Thymus (tissue), 11 donors: ENCODE measurements at regions not wholly inside any gene's neighbourhood (a gene's known extent, or its start where the extent isn't known, plus 50 kb on each side); places are given as distances from the start of the nearest gene placed in this dataset.
"Not testable (repeated sequence)": the region's sequence is repeated elsewhere in the genome, so short reads cannot be mapped to it uniquely, and the experiment has no call there.

Source experiments
- DNase-seq, 9 donors: peaks; one replicate each; pipeline ENCODE4 v3.0.0-alpha.2; 2013; ENCODE audit warnings: low spot score in 9 of 9, low read depth in 6 of 9, missing footprints in 1 of 9
- H3K27ac ChIP-seq, 2 donors: one replicate each; pipeline ENCODE4 v1.5.1; 2013; ENCODE audit warnings: control low read depth in 1 of 2, low read depth in 1 of 2, low read length in 1 of 2, mild to moderate bottlenecking in 1 of 2, moderate library complexity in 1 of 2
- H3K27me3 ChIP-seq, 2 donors: one replicate each; pipeline ENCODE4 v1.5.1; 2013; ENCODE audit warnings: low read length in 1 of 2; ENCODE audit not compliant: control insufficient read depth in 2 of 2, insufficient read depth in 1 of 2
- H3K36me3 ChIP-seq, 2 donors: one replicate each; pipeline ENCODE4 v1.5.1; 2013; ENCODE audit warnings: low read length in 1 of 2, mild to moderate bottlenecking in 1 of 2, moderate library complexity in 1 of 2; ENCODE audit not compliant: control insufficient read depth in 2 of 2, insufficient read depth in 2 of 2
- H3K4me1 ChIP-seq, 2 donors: one replicate each; pipeline ENCODE4 v1.5.1; 2013; ENCODE audit warnings: low read length in 2 of 2; ENCODE audit not compliant: control insufficient read depth in 2 of 2, insufficient read depth in 2 of 2
- H3K4me3 ChIP-seq, 2 donors: one replicate each; pipeline ENCODE4 v1.5.1; 2013; ENCODE audit warnings: low read length in 2 of 2, control low read depth in 1 of 2, mild to moderate bottlenecking in 1 of 2
- H3K9me3 ChIP-seq, 2 donors: one replicate each; pipeline ENCODE4 v1.5.1; 2013; ENCODE audit warnings: low read length in 1 of 2, mild to moderate bottlenecking in 1 of 2; ENCODE audit not compliant: control insufficient read depth in 2 of 2, insufficient read depth in 1 of 2
- WGBS: extraction: QIAGEN DNeasy Blood & Tissue Kit; methylation state at CpG from one replicate; pipeline ENCODE4 v1.1.7; 2013; 5-methylcytosine and 5-hydroxymethylcytosine counted together
- donor health status: healthy.

GRCh38 chr5:56735849-56736641 is 79.3 kb upstream of the MAP3K1 start:
- WGBS: 15% methylated on average over 9 of the region's 9 CpGs
- peak in 8 of 9 donors; percentile 22 to 74 (median 29) for DNase-seq
- no peaks in the 10 kb centered on the region for H3K9me3 ChIP-seq
- no peaks in the 10 kb centered on the region for H3K27me3 ChIP-seq
- H3K27ac ChIP-seq: peak overlapping the region; percentile 59 to 94
- no peak overlapping the region for H3K4me3 ChIP-seq
- H3K4me1 ChIP-seq: peaks cover 18 to 27% of the 10 kb centered on the region in 2 donors
- H3K36me3 ChIP-seq: no peaks in the 10 kb centered on the region

GRCh38 chr5:56734091-56734694 is 81.2 kb upstream of the MAP3K1 start:
- Histone ChIP-seq H3K27ac (no peak overlapping the region), H3K4me3 (no peak overlapping the region), H3K27me3 (no peaks in the 10 kb centered on the region), H3K36me3 (no peaks in the 10 kb centered on the region), H3K4me1 (peaks cover 18 to 27% of the 10 kb centered on the region in 2 donors), H3K9me3 (no peaks in the 10 kb centered on the region)
- DNase-seq: no peak
- WGBS: 92% methylated on average over 2 of the region's 2 CpGs

GRCh38 chr5:56733580-56733979 is 81.8 kb upstream of the MAP3K1 start:
- WGBS: 83% methylated on average over 4 of the region's 4 CpGs
- DNase-seq: no peak
- H3K9me3 ChIP-seq: no peaks in the 10 kb centered on the region
- H3K36me3 ChIP-seq: no peaks in the 10 kb centered on the region
- H3K4me3 ChIP-seq: no peak overlapping the region
- H3K4me1 ChIP-seq: peaks cover 18 to 27% of the 10 kb centered on the region in 2 donors
- no peaks in the 10 kb centered on the region for H3K27me3 ChIP-seq
- H3K27ac ChIP-seq: no peak overlapping the region

- Histone ChIP-seq H3K27ac (no peak overlapping the region), H3K4me3 (no peak overlapping the region), H3K27me3 (no peaks in the 10 kb centered on the region), H3K36me3 (no peaks in the 10 kb centered on the region), H3K9me3 (no peaks in the 10 kb centered on the region), H3K4me1 (peaks cover 13 to 26% of the 10 kb centered on the region in 2 donors)
- 97% methylated on average over 6 of the region's 6 CpGs for WGBS
- DNase-seq: no peak
These were observed 83.2 kb upstream of the MAP3K1 start for GRCh38 chr5:56732121-56732520.

- WGBS: over 99% methylated on average over 2 of the region's 2 CpGs
- not testable (repeated sequence) for H3K9me3 ChIP-seq, H3K36me3 ChIP-seq, H3K4me3 ChIP-seq, DNase-seq, H3K27ac ChIP-seq, H3K27me3 ChIP-seq
- H3K4me1 ChIP-seq: peaks cover 8 to 19% of the 10 kb centered on the region in 2 donors
These were observed 83.9 kb upstream of the MAP3K1 start for GRCh38 chr5:56731473-56731872.

GRCh38 chr5:56729488-56729887 is 85.9 kb upstream of the MAP3K1 start:
- H3K4me3 ChIP-seq: no peak overlapping the region
- H3K27me3 ChIP-seq: no peaks in the 10 kb centered on the region
- WGBS: 87% methylated on average over 1 of the region's 1 CpG
- DNase-seq: no peak
- no peaks in the 10 kb centered on the region for H3K36me3 ChIP-seq
- H3K4me1 ChIP-seq: peaks cover 0 to 2% of the 10 kb centered on the region in 2 donors
- H3K27ac ChIP-seq: no peak overlapping the region
- no peaks in the 10 kb centered on the region for H3K9me3 ChIP-seq

- no peaks in the 10 kb centered on the region for H3K27me3 ChIP-seq
- H3K4me1 ChIP-seq: no peaks in the 10 kb centered on the region
- H3K4me3 ChIP-seq: no peak overlapping the region
- H3K36me3 ChIP-seq: no peaks in the 10 kb centered on the region
- H3K27ac ChIP-seq: no peak overlapping the region
- no peak for DNase-seq
- H3K9me3 ChIP-seq: no peaks in the 10 kb centered on the region
- 93% methylated on average over 8 of the region's 8 CpGs for WGBS
These were observed 89.5 kb upstream of the MAP3K1 start for GRCh38 chr5:56725711-56726411.

GRCh38 chr5:56724857-56725256 is 90.5 kb upstream of the MAP3K1 start:
- not testable (repeated sequence) for H3K27ac ChIP-seq, H3K36me3 ChIP-seq, DNase-seq, H3K4me3 ChIP-seq, H3K9me3 ChIP-seq, H3K27me3 ChIP-seq, H3K4me1 ChIP-seq
- 100% methylated on average over 4 of the region's 4 CpGs for WGBS

GRCh38 chr5:56722317-56722716 is 93.0 kb upstream of the MAP3K1 start:
- Histone ChIP-seq H3K4me1 (peaks cover 0 to 4% of the 10 kb centered on the region in 2 donors), H3K27ac (no peak overlapping the region), H3K27me3 (no peaks in the 10 kb centered on the region), H3K4me3 (no peak overlapping the region), H3K9me3 (no peaks in the 10 kb centered on the region), H3K36me3 (no peaks in the 10 kb centered on the region)
- no peak for DNase-seq
- WGBS: 81% methylated on average over 3 of the region's 3 CpGs
